ENCODE measurements at regions not wholly inside any gene's neighbourhood (a gene's known extent, or its start where the extent isn't known, plus 50 kb on each side); places are given as distances from the start of the nearest gene placed in this dataset.

DNA sequence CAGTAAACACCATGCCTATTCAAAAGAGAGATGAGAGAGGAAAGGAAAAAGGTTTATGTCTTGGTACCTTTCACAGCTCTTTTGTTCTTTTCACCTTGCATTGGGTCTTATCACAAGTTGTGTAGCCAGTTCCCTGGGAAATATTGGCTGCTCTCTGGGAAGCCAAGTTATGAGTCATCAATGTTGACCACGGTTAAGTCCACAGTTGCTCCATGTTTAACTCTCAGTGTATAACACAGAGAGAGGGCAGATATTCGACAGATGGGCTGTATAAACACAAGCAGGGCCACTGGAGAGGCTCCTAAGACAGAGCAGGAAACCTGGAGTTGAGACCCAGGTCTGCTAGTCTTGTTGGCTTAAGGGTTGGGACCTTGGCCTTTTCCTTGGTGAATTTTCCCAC lies 718.6 kb downstream of the QKI start:
- TF ChIP-seq TCF4 (CRISPR knock-in tag; IDR thresholded peaks at IDR 0.05; ENCODE audit: borderline replicate concordance) (no peak), RARB (CRISPR knock-in tag; IDR thresholded peaks at IDR 0.05) (no peak), CSDC2 (CRISPR knock-in tag; IDR thresholded peaks at IDR 0.05) (no peak), ZC3H10 (CRISPR knock-in tag; IDR thresholded peaks at IDR 0.05) (no peak), ISL1 (CRISPR knock-in tag; IDR thresholded peaks at IDR 0.05) (no peak), SNAI2 (CRISPR knock-in tag; IDR thresholded peaks at IDR 0.05) (no peak), ZFP30 (CRISPR knock-in tag; IDR thresholded peaks at IDR 0.05) (no peak), ZFP3 (CRISPR knock-in tag; IDR thresholded peaks at IDR 0.05) (no peak), BACH2 (CRISPR knock-in tag; IDR thresholded peaks at IDR 0.05; ENCODE audit: borderline replicate concordance) (no peak), ESRRG (CRISPR knock-in tag; IDR thresholded peaks at IDR 0.05) (no peak)
- TF ChIP-seq, protein P1, sequence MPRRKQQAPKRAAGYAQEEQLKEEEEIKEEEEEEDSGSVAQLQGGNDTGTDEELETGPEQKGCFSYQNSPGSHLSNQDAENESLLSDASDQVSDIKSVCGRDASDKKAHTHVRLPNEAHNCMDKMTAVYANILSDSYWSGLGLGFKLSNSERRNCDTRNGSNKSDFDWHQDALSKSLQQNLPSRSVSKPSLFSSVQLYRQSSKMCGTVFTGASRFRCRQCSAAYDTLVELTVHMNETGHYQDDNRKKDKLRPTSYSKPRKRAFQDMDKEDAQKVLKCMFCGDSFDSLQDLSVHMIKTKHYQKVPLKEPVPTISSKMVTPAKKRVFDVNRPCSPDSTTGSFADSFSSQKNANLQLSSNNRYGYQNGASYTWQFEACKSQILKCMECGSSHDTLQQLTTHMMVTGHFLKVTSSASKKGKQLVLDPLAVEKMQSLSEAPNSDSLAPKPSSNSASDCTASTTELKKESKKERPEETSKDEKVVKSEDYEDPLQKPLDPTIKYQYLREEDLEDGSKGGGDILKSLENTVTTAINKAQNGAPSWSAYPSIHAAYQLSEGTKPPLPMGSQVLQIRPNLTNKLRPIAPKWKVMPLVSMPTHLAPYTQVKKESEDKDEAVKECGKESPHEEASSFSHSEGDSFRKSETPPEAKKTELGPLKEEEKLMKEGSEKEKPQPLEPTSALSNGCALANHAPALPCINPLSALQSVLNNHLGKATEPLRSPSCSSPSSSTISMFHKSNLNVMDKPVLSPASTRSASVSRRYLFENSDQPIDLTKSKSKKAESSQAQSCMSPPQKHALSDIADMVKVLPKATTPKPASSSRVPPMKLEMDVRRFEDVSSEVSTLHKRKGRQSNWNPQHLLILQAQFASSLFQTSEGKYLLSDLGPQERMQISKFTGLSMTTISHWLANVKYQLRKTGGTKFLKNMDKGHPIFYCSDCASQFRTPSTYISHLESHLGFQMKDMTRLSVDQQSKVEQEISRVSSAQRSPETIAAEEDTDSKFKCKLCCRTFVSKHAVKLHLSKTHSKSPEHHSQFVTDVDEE (CRISPR knock-in tag; IDR thresholded peaks at IDR 0.05): no peak
- TF ChIP-seq, protein P2, sequence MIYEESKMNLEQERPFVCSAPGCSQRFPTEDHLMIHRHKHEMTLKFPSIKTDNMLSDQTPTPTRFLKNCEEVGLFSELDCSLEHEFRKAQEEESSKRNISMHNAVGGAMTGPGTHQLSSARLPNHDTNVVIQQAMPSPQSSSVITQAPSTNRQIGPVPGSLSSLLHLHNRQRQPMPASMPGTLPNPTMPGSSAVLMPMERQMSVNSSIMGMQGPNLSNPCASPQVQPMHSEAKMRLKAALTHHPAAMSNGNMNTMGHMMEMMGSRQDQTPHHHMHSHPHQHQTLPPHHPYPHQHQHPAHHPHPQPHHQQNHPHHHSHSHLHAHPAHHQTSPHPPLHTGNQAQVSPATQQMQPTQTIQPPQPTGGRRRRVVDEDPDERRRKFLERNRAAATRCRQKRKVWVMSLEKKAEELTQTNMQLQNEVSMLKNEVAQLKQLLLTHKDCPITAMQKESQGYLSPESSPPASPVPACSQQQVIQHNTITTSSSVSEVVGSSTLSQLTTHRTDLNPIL (CRISPR knock-in tag; IDR thresholded peaks at IDR 0.05; ENCODE audit: low read depth): no peak
- TF ChIP-seq, protein P3, sequence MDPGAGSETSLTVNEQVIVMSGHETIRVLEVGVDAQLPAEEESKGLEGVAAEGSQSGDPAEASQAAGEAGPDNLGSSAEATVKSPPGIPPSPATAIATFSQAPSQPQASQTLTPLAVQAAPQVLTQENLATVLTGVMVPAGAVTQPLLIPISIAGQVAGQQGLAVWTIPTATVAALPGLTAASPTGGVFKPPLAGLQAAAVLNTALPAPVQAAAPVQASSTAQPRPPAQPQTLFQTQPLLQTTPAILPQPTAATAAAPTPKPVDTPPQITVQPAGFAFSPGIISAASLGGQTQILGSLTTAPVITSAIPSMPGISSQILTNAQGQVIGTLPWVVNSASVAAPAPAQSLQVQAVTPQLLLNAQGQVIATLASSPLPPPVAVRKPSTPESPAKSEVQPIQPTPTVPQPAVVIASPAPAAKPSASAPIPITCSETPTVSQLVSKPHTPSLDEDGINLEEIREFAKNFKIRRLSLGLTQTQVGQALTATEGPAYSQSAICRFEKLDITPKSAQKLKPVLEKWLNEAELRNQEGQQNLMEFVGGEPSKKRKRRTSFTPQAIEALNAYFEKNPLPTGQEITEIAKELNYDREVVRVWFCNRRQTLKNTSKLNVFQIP (CRISPR knock-in tag; IDR thresholded peaks at IDR 0.05; ENCODE audit: borderline replicate concordance, low read depth): no peak
- TF ChIP-seq, protein P4, sequence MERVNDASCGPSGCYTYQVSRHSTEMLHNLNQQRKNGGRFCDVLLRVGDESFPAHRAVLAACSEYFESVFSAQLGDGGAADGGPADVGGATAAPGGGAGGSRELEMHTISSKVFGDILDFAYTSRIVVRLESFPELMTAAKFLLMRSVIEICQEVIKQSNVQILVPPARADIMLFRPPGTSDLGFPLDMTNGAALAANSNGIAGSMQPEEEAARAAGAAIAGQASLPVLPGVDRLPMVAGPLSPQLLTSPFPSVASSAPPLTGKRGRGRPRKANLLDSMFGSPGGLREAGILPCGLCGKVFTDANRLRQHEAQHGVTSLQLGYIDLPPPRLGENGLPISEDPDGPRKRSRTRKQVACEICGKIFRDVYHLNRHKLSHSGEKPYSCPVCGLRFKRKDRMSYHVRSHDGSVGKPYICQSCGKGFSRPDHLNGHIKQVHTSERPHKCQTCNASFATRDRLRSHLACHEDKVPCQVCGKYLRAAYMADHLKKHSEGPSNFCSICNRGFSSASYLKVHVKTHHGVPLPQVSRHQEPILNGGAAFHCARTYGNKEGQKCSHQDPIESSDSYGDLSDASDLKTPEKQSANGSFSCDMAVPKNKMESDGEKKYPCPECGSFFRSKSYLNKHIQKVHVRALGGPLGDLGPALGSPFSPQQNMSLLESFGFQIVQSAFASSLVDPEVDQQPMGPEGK (CRISPR knock-in tag; IDR thresholded peaks at IDR 0.05; ENCODE audit: borderline replicate concordance): no peak

All from SK-N-SH treated with all-trans-retinoic acid at 6 μM for 48 hours (cell line).